ENCODE measurements at regions not wholly inside any gene's neighbourhood (a gene's known extent, or its start where the extent isn't known, plus 50 kb on each side); places are given as distances from the start of the nearest gene placed in this dataset.

DNA sequence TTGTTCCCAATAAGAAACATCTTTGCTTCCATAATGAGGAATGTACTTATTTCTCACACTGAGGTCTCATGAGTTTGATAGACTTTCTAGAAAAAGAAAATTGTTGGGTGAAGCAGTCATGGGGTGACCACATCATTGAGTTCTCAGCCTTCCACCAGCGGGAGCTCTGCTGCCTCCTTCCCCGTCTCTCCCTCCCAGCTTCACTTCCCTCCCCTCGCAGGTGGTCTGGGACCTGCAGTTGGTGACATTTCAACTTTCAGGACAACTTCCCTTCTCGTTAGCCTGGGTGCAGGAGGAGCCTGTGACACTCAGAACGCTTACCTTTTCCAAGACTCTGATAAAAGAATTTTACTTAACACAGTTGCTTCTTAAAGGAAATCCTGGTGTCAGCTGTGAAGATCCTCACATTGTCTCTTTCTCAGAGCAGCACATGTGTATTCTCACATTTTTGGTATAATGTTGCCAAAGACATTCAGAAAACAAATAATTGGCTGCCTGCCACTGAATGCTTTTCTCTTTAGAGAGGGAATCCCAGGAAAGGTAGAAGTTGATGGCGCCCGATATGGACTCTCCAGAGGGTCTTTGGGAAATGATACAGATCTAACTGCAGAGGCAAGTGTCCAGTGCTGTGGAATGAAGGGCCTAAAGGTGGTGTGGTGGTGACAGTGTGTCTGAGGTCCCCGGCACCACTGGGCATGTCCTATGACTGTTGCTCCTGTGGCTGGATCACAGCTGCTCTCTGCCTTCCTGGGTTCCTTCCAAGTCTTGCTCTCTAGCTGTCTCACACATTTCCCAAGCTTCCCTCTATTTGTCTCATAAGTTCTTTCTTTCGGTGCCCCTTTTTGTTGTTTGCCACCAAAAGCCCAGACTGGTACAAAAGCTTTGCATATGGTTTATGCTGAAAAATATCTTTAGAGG lies 238.1 kb downstream of the GAS1 start:
- DNase-seq (ENCODE audit: low read depth), result no peak
- no peak for TF ChIP-seq CTCF (IDR thresholded peaks at IDR 0.05; ENCODE audit: low read length, missing control alignments)
- no peak overlapping the region for H3K4me3 ChIP-seq (replicated peaks; ENCODE audit: low read depth, low read length)

DNA sequence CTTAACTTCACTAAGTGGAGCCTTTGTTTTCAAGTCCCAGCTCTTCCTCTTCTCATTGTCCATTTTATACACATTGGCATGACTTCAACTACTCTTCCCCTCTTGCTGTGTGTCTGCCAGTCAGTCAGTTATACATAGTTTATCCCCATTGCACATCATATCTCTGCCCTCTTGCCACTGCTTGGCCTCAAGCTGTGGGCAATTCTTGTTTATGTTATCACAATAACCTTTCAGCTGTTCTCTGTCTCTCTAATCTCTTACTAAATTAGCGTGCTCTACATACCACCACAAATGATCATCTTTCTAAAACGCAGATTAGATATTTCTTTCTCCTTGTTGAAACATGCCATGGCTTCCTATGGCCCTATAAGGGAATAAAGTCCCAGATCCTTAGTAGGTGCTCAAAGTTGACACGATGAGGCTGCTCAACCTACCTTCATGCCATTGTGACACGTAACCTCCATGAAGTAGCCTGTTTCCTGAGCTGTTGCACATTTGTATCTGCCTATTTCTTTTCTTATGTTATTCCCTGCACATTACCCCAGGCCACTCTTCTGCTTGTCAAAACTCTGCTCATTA lies 239.3 kb downstream of the GAS1 start:
- no peak for DNase-seq (ENCODE audit: low read depth)
- TF ChIP-seq CTCF (IDR thresholded peaks at IDR 0.05; ENCODE audit: low read length, missing control alignments), result no peak
- no peak overlapping the region for H3K4me3 ChIP-seq (replicated peaks; ENCODE audit: low read depth, low read length)

- DNase-seq (ENCODE audit: low read depth), result peak; percentile 47
- H3K4me3 ChIP-seq (replicated peaks; ENCODE audit: low read depth, low read length), result no peak overlapping the region
- TF ChIP-seq CTCF (IDR thresholded peaks at IDR 0.05; ENCODE audit: low read length, missing control alignments), result no peak
These were observed 240.9 kb downstream of the GAS1 start for GRCh38 chr9:86706391-86706790.

DNA sequence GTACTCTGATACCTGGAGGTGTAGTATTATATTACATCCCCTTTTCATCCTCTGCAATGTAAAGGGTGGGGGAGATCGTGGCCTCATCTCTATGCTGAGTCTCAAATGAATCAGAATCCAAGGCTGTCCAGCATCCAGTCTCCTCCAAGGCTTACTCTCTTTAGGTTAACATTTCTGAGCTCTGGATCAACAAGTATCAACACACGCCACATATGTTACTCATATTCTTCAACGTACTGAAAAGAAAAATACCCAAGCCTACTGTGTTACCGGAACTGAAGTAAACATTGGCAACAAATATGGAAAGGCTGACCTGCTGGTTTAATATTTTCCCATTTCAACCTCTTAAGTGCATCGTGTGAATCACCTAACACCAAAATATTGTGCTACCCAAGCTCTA lies 241.8 kb downstream of the GAS1 start:
- DNase-seq (ENCODE audit: low read depth), result no peak
- no peak overlapping the region for H3K4me3 ChIP-seq (replicated peaks; ENCODE audit: low read depth, low read length)
- no peak for TF ChIP-seq CTCF (IDR thresholded peaks at IDR 0.05; ENCODE audit: low read length, missing control alignments)

- no peak overlapping the region for H3K4me3 ChIP-seq (replicated peaks; ENCODE audit: low read depth, low read length)
- TF ChIP-seq CTCF (IDR thresholded peaks at IDR 0.05; ENCODE audit: low read length, missing control alignments), result no peak
- DNase-seq (ENCODE audit: low read depth), result peak; percentile 83
These were observed 244.0 kb downstream of the GAS1 start for GRCh38 chr9:86703346-86703745.

DNA sequence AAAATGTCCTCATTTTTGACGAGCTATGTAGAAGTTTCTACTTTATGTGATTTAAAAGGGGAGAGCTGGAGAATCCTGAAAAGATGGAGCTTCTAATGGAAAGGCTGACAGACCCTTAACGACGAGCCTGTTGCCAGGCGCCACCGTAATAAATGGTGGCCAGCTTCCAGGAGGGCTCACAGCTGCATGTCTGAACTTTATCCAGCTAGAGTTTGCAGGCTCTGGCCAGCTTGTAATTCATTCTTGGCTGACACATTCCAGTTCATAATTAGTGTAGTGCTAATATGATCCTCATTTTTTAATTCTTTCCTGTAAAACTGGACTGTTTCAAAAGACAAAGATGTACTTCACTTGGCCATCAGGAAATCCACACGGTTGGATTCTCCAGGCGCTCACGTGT lies 246.7 kb downstream of the GAS1 start:
- DNase-seq (ENCODE audit: low read depth), result peak; percentile 67
- H3K4me3 ChIP-seq (replicated peaks; ENCODE audit: low read depth, low read length), result no peak overlapping the region
- TF ChIP-seq CTCF (IDR thresholded peaks at IDR 0.05; ENCODE audit: low read length, missing control alignments), result no peak

Measured in fibroblast of pulmonary artery (primary cell).